22Rv1 (cell line): ENCODE measurements at regions not wholly inside any gene's neighbourhood (a gene's known extent, or its start where the extent isn't known, plus 50 kb on each side); places are given as distances from the start of the nearest gene placed in this dataset.

Experiments
- ZFX ChIP-seq: fragments of 450-650 bp; IDR thresholded peaks from 2 replicates; pipeline ENCODE4 v1.6.1; 2017; ENCODE audit warnings: antibody characterized with exemption, borderline replicate concordance
- TF ChIP-seq, protein P1 (sequence below): fragments of 450-650 bp; IDR thresholded peaks from 2 replicates; pipeline ENCODE4 v1.5.1; 2017; ENCODE audit warnings: mild to moderate bottlenecking

DNA sequence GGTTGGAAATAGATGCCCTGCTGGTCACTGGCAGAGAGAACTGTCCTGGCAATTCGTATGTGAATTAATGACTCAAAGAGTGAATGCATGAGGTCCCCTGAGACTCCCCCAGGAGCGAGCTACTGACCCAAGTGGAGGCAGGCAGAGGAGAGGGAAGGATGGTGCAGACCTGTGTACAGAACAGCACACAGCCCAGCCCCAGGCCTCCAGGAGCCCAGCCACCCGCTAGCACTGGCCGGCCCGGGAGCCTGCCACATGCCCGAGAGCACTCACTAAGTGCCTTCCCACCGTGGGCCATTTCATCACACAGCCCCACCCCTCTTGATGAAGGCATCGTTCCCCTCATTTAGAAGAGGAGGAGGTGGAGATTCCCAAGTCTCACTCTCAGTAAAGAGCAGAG is 62.0 kb upstream of the IGSF21 start:
- TF ChIP-seq, protein P1, sequence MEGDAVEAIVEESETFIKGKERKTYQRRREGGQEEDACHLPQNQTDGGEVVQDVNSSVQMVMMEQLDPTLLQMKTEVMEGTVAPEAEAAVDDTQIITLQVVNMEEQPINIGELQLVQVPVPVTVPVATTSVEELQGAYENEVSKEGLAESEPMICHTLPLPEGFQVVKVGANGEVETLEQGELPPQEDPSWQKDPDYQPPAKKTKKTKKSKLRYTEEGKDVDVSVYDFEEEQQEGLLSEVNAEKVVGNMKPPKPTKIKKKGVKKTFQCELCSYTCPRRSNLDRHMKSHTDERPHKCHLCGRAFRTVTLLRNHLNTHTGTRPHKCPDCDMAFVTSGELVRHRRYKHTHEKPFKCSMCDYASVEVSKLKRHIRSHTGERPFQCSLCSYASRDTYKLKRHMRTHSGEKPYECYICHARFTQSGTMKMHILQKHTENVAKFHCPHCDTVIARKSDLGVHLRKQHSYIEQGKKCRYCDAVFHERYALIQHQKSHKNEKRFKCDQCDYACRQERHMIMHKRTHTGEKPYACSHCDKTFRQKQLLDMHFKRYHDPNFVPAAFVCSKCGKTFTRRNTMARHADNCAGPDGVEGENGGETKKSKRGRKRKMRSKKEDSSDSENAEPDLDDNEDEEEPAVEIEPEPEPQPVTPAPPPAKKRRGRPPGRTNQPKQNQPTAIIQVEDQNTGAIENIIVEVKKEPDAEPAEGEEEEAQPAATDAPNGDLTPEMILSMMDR, result no peak
- TF ChIP-seq ZFX, result no peak
